Right lobe of liver (tissue), 6 donors: ENCODE measurements at regions not wholly inside any gene's neighbourhood (a gene's known extent, or its start where the extent isn't known, plus 50 kb on each side); places are given as distances from the start of the nearest gene placed in this dataset.
A peak's percentile ranks its signal among the peaks of the same experiment; 100 is the strongest.

Experiments
- ATAC-seq, 4 donors: fragments of 200-7000 bp; cut with Tn5 transposase; one replicate each; pipeline ENCODE4 v1.9.1; 2020; ENCODE audit warnings: mild to moderate bottlenecking in 4 of 4, moderate library complexity in 4 of 4
- DNase-seq, 3 donors: peaks; one replicate each; pipeline ENCODE4 v3.0.0-alpha.2; 2020
- H3K27ac ChIP-seq, 3 donors: fragments of 200-600 bp; one replicate each; pipeline ENCODE4 v1.8.0; 2022
- H3K27me3 ChIP-seq, 2 donors: fragments of 200-600 bp; one replicate each; pipeline ENCODE4 v1.8.0; 2022
- H3K36me3 ChIP-seq, 4 donors: fragments of 200-600 bp; sonication (generic) in 1 of 4; one replicate each; pipeline versions ENCODE4 v1.5.1 to v1.8.0; 2017 to 2022; ENCODE audit warnings: control low read depth in 1 of 4
- H3K4me1 ChIP-seq, 4 donors: fragments of 200-600 bp; sonication (generic) in 1 of 4; one replicate each; pipeline versions ENCODE4 v1.5.1 to v1.8.0; 2017 to 2022; ENCODE audit warnings: control low read depth in 1 of 4
- H3K4me3 ChIP-seq, 3 donors: fragments of 200-600 bp; one replicate each; pipeline ENCODE4 v1.8.0; 2022
- H3K9me3 ChIP-seq, 4 donors: fragments of 200-600 bp; sonication (generic) in 1 of 4; one replicate each; pipeline versions ENCODE4 v1.5.1 to v1.8.0; 2017 to 2022; ENCODE audit warnings: control low read depth in 1 of 4
- CTCF ChIP-seq, 4 donors: fragments of 200-600 bp in 3 of 4; fragments of 450-650 bp in 1 of 4; IDR thresholded peaks; one replicate each; pipeline versions ENCODE4 v1.5.1 to v1.8.0; 2016 to 2022; ENCODE audit warnings: antibody characterized with exemption in 4 of 4, mild to moderate bottlenecking in 2 of 4
- POLR2A ChIP-seq: fragments of 450-650 bp; IDR thresholded peaks from one replicate; pipeline ENCODE4 v1.6.1; 2017; ENCODE audit warnings: antibody characterized with exemption, mild to moderate bottlenecking
- WGBS: methylation state at CpG from one replicate; pipeline ENCODE4 v1.1.6; 2018; ENCODE audit warnings: low coverage, low lambda C conversion rate; ENCODE audit not compliant: insufficient coverage; ENCODE audit errors: missing lambda C conversion rate; 5-methylcytosine and 5-hydroxymethylcytosine counted together
- intact Hi-C, 2 donors: fragments of 100-400 bp; cut with DNase I; formaldehyde crosslinking; loops; one replicate each; pipeline versions ENCODE4 v1.11.2 to v1.14.1; 2022
- donor health status: DM: no; HTN: yes; CAD: no.
- donor health status: DM: no; HTN: no; CAD: no.
- donor health status: DM: no; HTN: no; CAD: no.
- donor health status: DM: no; HTN: yes; CAD: no.
- donor health status: DM: no; HTN: yes; CAD: no.

DNA sequence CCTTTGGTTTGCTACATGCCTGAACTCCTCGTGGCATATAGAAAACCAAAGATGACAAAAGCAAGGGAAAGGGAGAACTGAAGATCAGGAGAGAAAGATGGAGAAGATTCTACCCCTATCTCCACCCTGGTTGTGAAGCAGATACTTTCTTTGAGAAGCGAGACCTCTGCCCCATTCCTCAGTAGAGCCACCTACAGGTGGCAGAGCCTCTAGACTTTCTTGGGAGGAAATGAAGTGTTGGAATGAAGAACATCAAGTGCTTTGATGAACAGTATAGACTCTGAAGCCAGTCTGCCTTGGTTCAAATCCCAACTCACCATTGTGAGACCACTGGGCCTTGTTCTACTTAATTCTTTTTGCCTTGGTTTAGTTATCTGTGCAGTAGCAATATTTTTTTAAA is 348.8 kb upstream of the ETAA1 start:
- ATAC-seq (no peak), DNase-seq (no peak)
- no peaks in the 10 kb centered on the region for H3K27me3 ChIP-seq
- no peaks in the 10 kb centered on the region for H3K4me1 ChIP-seq
- no peak overlapping the region for H3K4me3 ChIP-seq
- 83% methylated on average over 2 of the region's 2 CpGs for WGBS
- intact Hi-C loops: no loop called here
- no peaks in the 10 kb centered on the region for H3K36me3 ChIP-seq
- no peak overlapping the region for H3K27ac ChIP-seq
- TF ChIP-seq POLR2A (no peak), CTCF (IDR thresholded peaks at IDR 0.05) (peak in 1 of 4 donors; percentile 7)
- H3K9me3 ChIP-seq: no peaks in the 10 kb centered on the region

- no peaks in the 10 kb centered on the region for H3K36me3 ChIP-seq
- TF ChIP-seq POLR2A (no peak), CTCF (IDR thresholded peaks at IDR 0.05) (no peak)
- DNase-seq: no peak
- intact Hi-C loops: no loop called here
- peaks cover 0 to 1% (median under 1%) of the 10 kb centered on the region in 4 donors for H3K4me1 ChIP-seq
- H3K9me3 ChIP-seq: no peaks in the 10 kb centered on the region
- no peak overlapping the region for H3K4me3 ChIP-seq
- WGBS: 75% methylated on average over 3 of the region's 3 CpGs
- H3K27ac ChIP-seq: no peak overlapping the region
- ATAC-seq: no peak
- H3K27me3 ChIP-seq: no peaks in the 10 kb centered on the region
Observed at GRCh38 chr2:67050622-67051021, 346.5 kb upstream of the ETAA1 start.

DNA sequence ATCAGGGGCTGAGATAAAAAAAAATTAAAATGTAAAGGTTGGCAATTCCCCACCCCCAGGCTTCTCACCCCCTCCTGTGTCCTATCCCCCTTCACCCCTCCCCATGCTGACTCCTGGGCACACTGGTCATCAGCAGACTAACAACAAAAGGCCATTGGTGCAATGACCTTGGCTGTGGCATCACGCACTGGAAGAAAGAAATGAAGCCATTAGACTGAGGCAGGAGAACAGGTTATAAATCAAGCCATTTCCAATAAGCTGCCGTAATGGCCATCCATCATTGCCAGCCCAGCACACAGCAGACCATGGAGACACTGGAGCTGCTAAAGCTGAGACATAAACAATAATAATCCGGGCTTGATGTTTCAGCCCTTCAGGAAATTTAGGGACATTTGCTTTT is 342.4 kb upstream of the ETAA1 start:
- no peaks in the 10 kb centered on the region for H3K9me3 ChIP-seq
- intact Hi-C loops: no loop called here
- ATAC-seq (no peak), DNase-seq (no peak)
- WGBS: 65% methylated on average over 3 of the region's 3 CpGs
- no peaks in the 10 kb centered on the region for H3K27me3 ChIP-seq
- no peak overlapping the region for H3K4me3 ChIP-seq
- H3K27ac ChIP-seq: no peak overlapping the region
- peaks cover 0 to 22% (median 8%) of the 10 kb centered on the region in 4 donors for H3K4me1 ChIP-seq
- TF ChIP-seq CTCF (IDR thresholded peaks at IDR 0.05): no peak
- no peak for TF ChIP-seq POLR2A
- no peaks in the 10 kb centered on the region for H3K36me3 ChIP-seq

DNA sequence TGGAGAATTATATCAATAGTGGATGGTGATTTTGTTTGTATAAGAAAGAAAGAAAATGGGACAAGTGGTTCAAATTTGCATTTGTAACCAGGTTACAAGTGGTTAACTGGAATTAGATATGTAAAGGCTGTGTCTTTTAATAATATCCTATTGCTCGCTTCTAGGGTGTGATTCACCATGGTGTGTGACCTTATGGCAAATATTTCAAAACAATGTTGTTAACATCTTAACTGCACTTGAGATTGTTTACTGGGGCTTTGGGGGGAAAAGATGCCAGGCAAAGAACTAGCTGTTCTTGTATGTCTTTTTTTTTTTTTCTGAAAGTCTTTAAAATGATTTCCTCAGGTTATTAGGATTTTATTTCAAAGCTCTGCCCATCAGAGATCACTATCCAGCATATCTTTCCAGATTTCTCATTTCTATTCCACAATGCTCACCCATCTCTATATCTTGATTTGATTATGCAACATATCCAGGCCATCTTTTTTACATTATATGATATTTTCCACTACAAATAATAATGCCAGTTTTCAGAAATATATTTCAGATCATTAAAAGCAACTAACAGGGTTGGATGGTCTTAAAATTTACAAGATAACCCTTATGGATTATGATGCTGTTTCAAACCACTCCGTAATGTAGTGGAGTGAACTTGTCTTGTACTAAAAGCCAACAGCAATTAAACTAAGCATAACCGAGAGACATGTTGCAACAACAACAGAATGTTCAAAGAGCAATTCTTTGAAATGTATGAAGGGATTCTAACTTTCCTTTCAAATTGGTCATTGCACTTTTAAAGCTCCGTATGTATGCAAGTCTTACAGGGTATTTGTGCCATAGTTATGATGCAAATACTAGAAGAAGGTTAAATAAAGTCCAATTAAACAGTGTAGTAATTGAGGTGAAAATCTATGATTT is 341.5 kb upstream of the ETAA1 start:
- H3K27ac ChIP-seq: no peak overlapping the region
- 39% methylated on average over 4 of the region's 4 CpGs for WGBS
- no peak overlapping the region for H3K4me3 ChIP-seq
- no peaks in the 10 kb centered on the region for H3K36me3 ChIP-seq
- DNase-seq (no peak), ATAC-seq (peak; percentile 53 to 71 (median 68))
- intact Hi-C loops: no loop called here
- no peak for TF ChIP-seq CTCF (IDR thresholded peaks at IDR 0.05)
- no peak for TF ChIP-seq POLR2A
- H3K27me3 ChIP-seq: no peaks in the 10 kb centered on the region
- no peaks in the 10 kb centered on the region for H3K9me3 ChIP-seq
- H3K4me1 ChIP-seq: peaks cover 0 to 22% (median 8%) of the 10 kb centered on the region in 4 donors
